GOT3 (cell line): ENCODE measurements at regions not wholly inside any gene's neighbourhood (a gene's known extent, or its start where the extent isn't known, plus 50 kb on each side); places are given as distances from the start of the nearest gene placed in this dataset.

Experiments
- DNase-seq: peaks from one replicate; lab custom pipeline; 2025; ENCODE audit warnings: mixed read lengths; lab: John Stamatoyannopoulos, UW

- DNase-seq = no peak
These were observed 95.2 kb upstream of the C3orf80 start for GRCh38 chr3:160130071-160130470.

GRCh38 chr3:160130950-160131349, 94.3 kb upstream of the C3orf80 start:
- no peak for DNase-seq

- no peak for DNase-seq
These were observed 93.0 kb upstream of the C3orf80 start for GRCh38 chr3:160132226-160132625.

- no peak for DNase-seq
These were observed 91.5 kb upstream of the C3orf80 start for GRCh38 chr3:160133757-160134156.

GRCh38 chr3:160134454-160134853, 90.8 kb upstream of the C3orf80 start:
- DNase-seq = no peak

GRCh38 chr3:160134964-160135363, 90.3 kb upstream of the C3orf80 start:
- no peak for DNase-seq

GRCh38 chr3:160135851-160136250, 89.4 kb upstream of the C3orf80 start:
- no peak for DNase-seq

GRCh38 chr3:160136421-160136820, 88.8 kb upstream of the C3orf80 start:
- no peak for DNase-seq

- DNase-seq = no peak
These were observed 85.9 kb upstream of the C3orf80 start for GRCh38 chr3:160139291-160139690.

- DNase-seq = no peak
These were observed 84.5 kb upstream of the C3orf80 start for GRCh38 chr3:160140756-160141155.

- DNase-seq = no peak
These were observed 83.6 kb upstream of the C3orf80 start for GRCh38 chr3:160141485-160142185.

- DNase-seq = no peak
These were observed 81.7 kb upstream of the C3orf80 start for GRCh38 chr3:160143482-160143881.

- no peak for DNase-seq
These were observed 75.2 kb upstream of the C3orf80 start for GRCh38 chr3:160150066-160150465.

GRCh38 chr3:160150525-160150924, 74.7 kb upstream of the C3orf80 start:
- no peak for DNase-seq

GRCh38 chr3:160152638-160153037, 72.6 kb upstream of the C3orf80 start:
- no peak for DNase-seq

GRCh38 chr3:160154033-160154432, 71.2 kb upstream of the C3orf80 start:
- no peak for DNase-seq

GRCh38 chr3:160154596-160154995, 70.6 kb upstream of the C3orf80 start:
- no peak for DNase-seq

GRCh38 chr3:160157321-160157720, 67.9 kb upstream of the C3orf80 start:
- DNase-seq = no peak

- no peak for DNase-seq
These were observed 65.9 kb upstream of the C3orf80 start for GRCh38 chr3:160159341-160159740.

- no peak for DNase-seq
These were observed 65.4 kb upstream of the C3orf80 start for GRCh38 chr3:160159806-160160205.

GRCh38 chr3:160161921-160162320, 63.3 kb upstream of the C3orf80 start:
- DNase-seq = no peak

- DNase-seq = no peak
These were observed 62.8 kb upstream of the C3orf80 start for GRCh38 chr3:160162440-160162839.

GRCh38 chr3:160163229-160163878, 61.9 kb upstream of the C3orf80 start:
- no peak for DNase-seq

GRCh38 chr3:160168246-160168645, 57.0 kb upstream of the C3orf80 start:
- DNase-seq = no peak
